Hepatocyte (in vitro differentiated cells): ENCODE measurements at regions not wholly inside any gene's neighbourhood (a gene's known extent, or its start where the extent isn't known, plus 50 kb on each side); places are given as distances from the start of the nearest gene placed in this dataset.

Source experiments
- CTCF ChIP-seq: fragments of 200-600 bp; sonication (generic); IDR thresholded peaks from 2 replicates; pipeline ENCODE4 v1.5.1; 2016; ENCODE audit warnings: antibody characterized with exemption, mild to moderate bottlenecking; ENCODE audit not compliant: poor library complexity
- EZH2 ChIP-seq: fragments of 200-600 bp; sonication (generic); IDR thresholded peaks from 2 replicates; pipeline ENCODE4 v1.6.1; 2016; ENCODE audit warnings: antibody characterized with exemption, mild to moderate bottlenecking, borderline replicate concordance

- TF ChIP-seq CTCF (no peak), EZH2 (no peak)
These were observed 172.4 kb upstream of the IGSF21 start for GRCh38 chr1:17935230-17935629.
